Esophagus squamous epithelium (tissue), 4 donors: ENCODE measurements at regions not wholly inside any gene's neighbourhood (a gene's known extent, or its start where the extent isn't known, plus 50 kb on each side); places are given as distances from the start of the nearest gene placed in this dataset.

ENCODE experiments used
- CTCF ChIP-seq, 6 experiments: fragments of 450-650 bp in 4 of 6; fragments of 200-600 bp in 2 of 6; sonication (generic) in 2 of 6; IDR thresholded peaks; one replicate each; pipeline ENCODE4 v1.5.1; 2016 to 2019; ENCODE audit warnings: antibody characterized with exemption in 6 of 6, mild to moderate bottlenecking in 4 of 6, moderate library complexity in 4 of 6
- POLR2A ChIP-seq, 4 donors: fragments of 450-650 bp; IDR thresholded peaks; one replicate each; pipeline ENCODE4 v1.6.1; 2017; ENCODE audit warnings: antibody characterized with exemption in 4 of 4, mild to moderate bottlenecking in 4 of 4, moderate library complexity in 3 of 4

GRCh38 chr5:110025160-110025559 is 335.4 kb downstream of the MAN2A1 start:
- TF ChIP-seq CTCF (IDR thresholded peaks at IDR 0.05), result no peak
- no peak for TF ChIP-seq POLR2A (IDR thresholded peaks at IDR 0.05)
